ENCODE measurements at regions not wholly inside any gene's neighbourhood (a gene's known extent, or its start where the extent isn't known, plus 50 kb on each side); places are given as distances from the start of the nearest gene placed in this dataset.

DNA sequence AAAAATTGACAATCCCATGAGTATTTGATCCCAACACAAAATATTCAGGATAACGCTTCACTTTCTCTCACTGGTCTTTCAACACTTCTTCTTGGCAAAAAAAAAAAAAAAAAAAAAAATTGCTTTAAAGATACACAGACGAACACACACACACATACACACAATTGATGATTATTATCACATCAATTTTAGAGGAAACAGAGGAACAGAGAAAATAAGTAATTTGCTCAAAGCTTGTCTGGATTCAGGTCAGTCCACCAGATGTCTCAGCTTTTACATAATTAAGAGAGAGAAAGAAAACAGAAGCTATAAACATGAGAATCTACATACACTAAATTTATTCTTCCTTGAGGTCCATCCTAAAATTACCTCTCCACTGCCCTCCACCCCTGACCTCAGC, 183.4 kb downstream of the MZT1 start:
- no peak for TF ChIP-seq POLR2A (IDR thresholded peaks at IDR 0.05; ENCODE audit: low read length)
- TF ChIP-seq GATA1 (IDR thresholded peaks at IDR 0.05; ENCODE audit: low read depth, low read length) = no peak

All from erythroblast (primary cell).